IMR-90 (cell line): ENCODE measurements at regions not wholly inside any gene's neighbourhood (a gene's known extent, or its start where the extent isn't known, plus 50 kb on each side); places are given as distances from the start of the nearest gene placed in this dataset.

Source experiments
- ATAC-seq: fragments of 200-7000 bp; cut with Tn5 transposase; 2 replicates; pipeline ENCODE4 v1.9.1; 2020; ENCODE audit warnings: low read depth, mild to moderate bottlenecking, moderate library complexity
- BruUV-seq: library from RNA; stranded (reverse); fragments of 400-500 nt; replicated peaks from 2 replicates; lab custom pipeline; 2021; lab: Mats Ljungman, UMichigan
- CTCF ChIA-PET: fragments of 300-600 bp; formaldehyde crosslinking; extraction: SDS; loops from one replicate; lab custom pipeline; 2021; ENCODE audit warnings: antibody characterized with exemption; lab: Yijun Ruan, JAX
- POLR2A ChIA-PET: fragments of 300-600 bp; sonication (Branson Sonifier 250); formaldehyde crosslinking; loops from one replicate; lab custom pipeline; 2022; ENCODE audit warnings: antibody characterized with exemption; ENCODE audit not compliant: unreplicated experiment; lab: Charles Lee
- DNase-seq: peaks from one replicate; pipeline ENCODE4 v3.0.0; 2013
- H2AFZ ChIP-seq: replicated peaks from 2 replicates; pipeline ENCODE3; 2013; ENCODE audit warnings: low read length, mild to moderate bottlenecking; ENCODE audit not compliant: poor library complexity
- H2AK5ac ChIP-seq: 2 replicates; pipeline ENCODE4 v1.6.1; 2013; ENCODE audit warnings: low read depth, low read length, inconsistent platforms
- H2AK9ac ChIP-seq: replicated peaks from 2 replicates; pipeline ENCODE3; 2013; ENCODE audit warnings: mild to moderate bottlenecking, low read depth, low read length, moderate library complexity; ENCODE audit not compliant: poor library complexity
- H2BK120ac ChIP-seq: 2 replicates; pipeline ENCODE4 v1.6.1; 2013; ENCODE audit warnings: low read depth, low read length, inconsistent platforms
- H2BK15ac ChIP-seq: 3 replicates; pipeline ENCODE4 v1.6.1; 2013; ENCODE audit warnings: low read depth, low read length, inconsistent platforms
- H2BK20ac ChIP-seq: 2 replicates; pipeline ENCODE4 v1.6.1; 2013; ENCODE audit warnings: low read depth, mild to moderate bottlenecking, inconsistent platforms, low read length, moderate library complexity
- H2BK5ac ChIP-seq: 2 replicates; pipeline ENCODE4 v1.6.1; 2013; ENCODE audit warnings: mild to moderate bottlenecking, low read depth, low read length, inconsistent platforms; ENCODE audit not compliant: poor library complexity, severe bottlenecking
- H3K14ac ChIP-seq: replicated peaks from 2 replicates; pipeline ENCODE4 v1.6.1; 2013; ENCODE audit warnings: low read depth, low read length, inconsistent platforms
- H3K18ac ChIP-seq: 2 replicates; pipeline ENCODE4 v1.6.1; 2013; ENCODE audit warnings: low read depth, low read length, control low read depth
- H3K23ac ChIP-seq: 2 replicates; pipeline ENCODE4 v1.6.1; 2013; ENCODE audit warnings: low read depth, low read length, inconsistent platforms
- H3K27ac ChIP-seq: 2 replicates; pipeline ENCODE4 v1.5.1; 2013; ENCODE audit warnings: mild to moderate bottlenecking, control low read depth, low read length; ENCODE audit not compliant: insufficient read depth
- H3K27me3 ChIP-seq: 2 replicates; pipeline ENCODE4 v1.6.1; 2013; ENCODE audit warnings: low read length; ENCODE audit not compliant: control insufficient read depth, insufficient read depth
- H3K36me3 ChIP-seq: 2 replicates; pipeline ENCODE4 v1.6.1; 2013; ENCODE audit warnings: low read length, mixed read lengths; ENCODE audit not compliant: control insufficient read depth, insufficient read depth
- H3K4ac ChIP-seq: 2 replicates; pipeline ENCODE4 v1.6.1; 2013; ENCODE audit warnings: low read depth, low read length, inconsistent platforms
- H3K4me1 ChIP-seq: 2 replicates; pipeline ENCODE4 v1.6.1; 2013; ENCODE audit warnings: low read length, mixed read lengths; ENCODE audit not compliant: control insufficient read depth, insufficient read depth
- H3K4me2 ChIP-seq: 2 replicates; pipeline ENCODE4 v1.6.1; 2013; ENCODE audit warnings: low read depth, mild to moderate bottlenecking, control low read depth, low read length, moderate library complexity
- H3K4me3 ChIP-seq: 2 replicates; pipeline ENCODE4 v1.5.1; 2013; ENCODE audit warnings: low read depth, mild to moderate bottlenecking, control low read depth, low read length, moderate library complexity; ENCODE audit not compliant: insufficient read depth
- H3K56ac ChIP-seq: 2 replicates; pipeline ENCODE4 v1.6.1; 2013; ENCODE audit warnings: low read length, inconsistent platforms; ENCODE audit not compliant: insufficient read depth; ENCODE audit errors: extremely low read depth
- H3K79me1 ChIP-seq, 2 experiments: 2 replicates each; pipeline ENCODE4 v1.6.1; 2013; ENCODE audit warnings: low read length in 2 of 2, inconsistent platforms in 1 of 2, low read depth in 1 of 2
- H3K9ac ChIP-seq: 2 replicates; pipeline ENCODE4 v1.6.1; 2013; ENCODE audit warnings: low read depth, low read length, control low read depth
- H3K9me1 ChIP-seq: 2 replicates; pipeline ENCODE4 v1.6.1; 2013; ENCODE audit warnings: low read length, inconsistent platforms; ENCODE audit not compliant: insufficient read depth
- H3K9me3 ChIP-seq: 2 replicates; pipeline ENCODE4 v1.6.1; 2013; ENCODE audit warnings: low read length; ENCODE audit not compliant: control insufficient read depth, insufficient read depth
- H4K20me1 ChIP-seq: 2 replicates; pipeline ENCODE4 v1.6.1; 2013; ENCODE audit warnings: low read length, inconsistent platforms; ENCODE audit not compliant: insufficient read depth
- H4K5ac ChIP-seq: 2 replicates; pipeline ENCODE4 v1.6.1; 2013; ENCODE audit warnings: mild to moderate bottlenecking, low read depth, low read length, control low read depth
- H4K8ac ChIP-seq, 2 experiments: 2 replicates each; pipeline ENCODE4 v1.6.1; 2013; ENCODE audit warnings: low read depth in 2 of 2, low read length in 2 of 2, control low read depth in 1 of 2, inconsistent platforms in 1 of 2
- H4K91ac ChIP-seq: 2 replicates; pipeline ENCODE4 v1.6.1; 2013; ENCODE audit warnings: low read depth, low read length, inconsistent platforms; ENCODE audit not compliant: insufficient read depth
- CEBPB ChIP-seq: IDR thresholded peaks from 2 replicates; pipeline ENCODE4 v1.6.1; 2012; ENCODE audit warnings: low read depth, low read length, improper control_type of control experiment
- FOS ChIP-seq: fragments of 150-350 bp; IDR thresholded peaks from 2 replicates; pipeline ENCODE4 v1.6.1; 2016; ENCODE audit warnings: low read depth, low read length
- MAFK ChIP-seq: IDR thresholded peaks from 2 replicates; pipeline ENCODE4 v1.6.1; 2012; ENCODE audit warnings: low read depth, low read length, improper control_type of control experiment
- MAZ ChIP-seq: IDR thresholded peaks from 2 replicates; pipeline ENCODE4 v1.6.1; 2012; ENCODE audit warnings: low read depth, mild to moderate bottlenecking, low read length, improper control_type of control experiment, moderate library complexity, borderline replicate concordance
- RCOR1 ChIP-seq: IDR thresholded peaks from 2 replicates; pipeline ENCODE4 v1.6.1; 2012; ENCODE audit warnings: mild to moderate bottlenecking, low read length, improper control_type of control experiment; ENCODE audit not compliant: insufficient replicate concordance
- WGBS, 2 experiments: methylation state at CpG; one replicate each; pipeline versions ENCODE4 v1.1.5 to v1.1.7; 2013; ENCODE audit warnings: missing lambda C conversion rate in 2 of 2; ENCODE audit not compliant: insufficient read length in 1 of 2; ENCODE audit errors: extremely low coverage in 2 of 2; 5-methylcytosine and 5-hydroxymethylcytosine counted together
- dilution Hi-C: fragments of 300-500 bp; cut with HindIII; formaldehyde crosslinking; loops from one replicate; pipeline ENCODE4 v1.14.3; 2018; ENCODE audit warnings: low sequenced_read_pairs; ENCODE audit not compliant: unreplicated experiment
- in situ Hi-C: fragments of 300-500 bp; cut with MboI; formaldehyde crosslinking; loops from 3 replicates; pipeline ENCODE4 v1.14.3; 2019; ENCODE audit warnings: low sequenced_read_pairs, inconsistent platforms, mixed read lengths
- intact Hi-C: fragments of 100-400 bp; cut with micrococcal nuclease; formaldehyde crosslinking; loops from 2 replicates; pipeline ENCODE4 v1.10.0; 2022

DNA sequence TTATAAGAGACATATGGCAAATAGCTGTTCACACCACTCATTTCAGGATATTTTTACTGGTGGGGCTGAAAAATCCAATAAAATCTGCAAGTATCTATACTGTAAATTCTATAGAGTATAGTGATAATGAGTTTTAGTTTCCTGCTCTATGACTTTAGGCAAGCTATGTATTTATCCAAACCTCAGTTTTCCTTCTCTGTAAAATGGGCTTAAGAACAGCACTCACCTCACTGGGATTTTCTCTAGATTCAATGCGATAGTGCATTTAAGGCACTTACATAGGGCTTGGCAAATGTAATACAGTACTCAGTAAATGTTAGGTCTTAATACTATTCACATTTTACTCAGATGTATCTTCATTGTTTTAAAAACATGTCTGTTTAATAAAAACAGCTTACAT, 168.7 kb downstream of the ATG4C start:
- no peaks in the 10 kb centered on the region for H3K9me1 ChIP-seq
- ChIA-PET CTCF (no interaction called here), POLR2A (no interaction called here)
- no peak for ATAC-seq
- BruUV-seq = no TSS peak
- no peak overlapping the region for H3K18ac ChIP-seq
- H3K79me1 ChIP-seq = no peaks in the 10 kb centered on the region
- H3K27me3 ChIP-seq = peaks cover 3% of the 10 kb centered on the region; the same call in 1 of the 2 replicates
- intact Hi-C loops = loop anchor here (10.0 kb wide), 1 partner anchor 62 kb away; no protein-coding TSS in a partner anchor
- no peak overlapping the region for H3K27ac ChIP-seq
- no peak overlapping the region for H3K56ac ChIP-seq
- no peaks in the 10 kb centered on the region for H4K20me1 ChIP-seq
- no peak overlapping the region for H2BK20ac ChIP-seq
- H2AK9ac ChIP-seq = no peak overlapping the region
- no peaks in the 10 kb centered on the region for H3K36me3 ChIP-seq
- H3K4me3 ChIP-seq = no peak overlapping the region
- H4K91ac ChIP-seq = no peak overlapping the region
- no peak overlapping the region for H3K9ac ChIP-seq
- no peaks in the 10 kb centered on the region for H3K9me3 ChIP-seq
- H2BK15ac ChIP-seq = no peak overlapping the region
- TF ChIP-seq CEBPB (no peak), MAZ (no peak), RCOR1 (no peak), MAFK (no peak), FOS (no peak)
- in situ Hi-C loops = no loop called here
- H4K8ac ChIP-seq = no peak overlapping the region
- H4K5ac ChIP-seq = no peak overlapping the region
- H2BK120ac ChIP-seq = no peak overlapping the region
- no peak overlapping the region for H2AFZ ChIP-seq
- no CpG with 5 or more reads among the region's 1 CpG for WGBS, 2 experiments
- dilution Hi-C loops = no loop called here
- no peak overlapping the region for H3K23ac ChIP-seq
- no peak for DNase-seq
- no peak overlapping the region for H2BK5ac ChIP-seq
- no peak overlapping the region for H2AK5ac ChIP-seq
- no peak overlapping the region for H3K14ac ChIP-seq
- H3K4me2 ChIP-seq = no peak overlapping the region
- no peak overlapping the region for H3K4ac ChIP-seq
- no peaks in the 10 kb centered on the region for H3K4me1 ChIP-seq
